Neural crest cell (in vitro differentiated cells): ENCODE measurements at regions not wholly inside any gene's neighbourhood (a gene's known extent, or its start where the extent isn't known, plus 50 kb on each side); places are given as distances from the start of the nearest gene placed in this dataset.
"Not testable (repeated sequence)": the region's sequence is repeated elsewhere in the genome, so short reads cannot be mapped to it uniquely, and the experiment has no call there.

Experiments used
- DNase-seq: peaks from one replicate; pipeline ENCODE4 v3.0.0; 2021; ENCODE audit warnings: low read depth, mixed read lengths, low spot score
- H3K27ac Mint-ChIP-seq: one replicate; pipeline ENCODE4 v1.8.0; 2021; ENCODE audit warnings: mild to moderate bottlenecking, mixed read lengths; ENCODE audit not compliant: unreplicated experiment
- H3K27me3 Mint-ChIP-seq: 2 replicates; pipeline ENCODE4 v1.8.0; 2021; ENCODE audit warnings: low read depth, mild to moderate bottlenecking, mixed read lengths
- H3K36me3 Mint-ChIP-seq: 2 replicates; pipeline ENCODE4 v1.8.0; 2021; ENCODE audit warnings: low read depth, mild to moderate bottlenecking, mixed read lengths
- H3K4me1 Mint-ChIP-seq: 2 replicates; pipeline ENCODE4 v1.8.0; 2021; ENCODE audit warnings: mixed read lengths
- H3K4me3 Mint-ChIP-seq: one replicate; pipeline ENCODE4 v1.8.0; 2021; ENCODE audit warnings: mild to moderate bottlenecking, mixed read lengths
- H3K9me3 Mint-ChIP-seq: 2 replicates; pipeline ENCODE4 v1.8.0; 2021; ENCODE audit warnings: mixed read lengths
- TF ChIP-seq, protein P1 (sequence below): fragments of 200-600 bp; sonication (generic); conservative IDR thresholded peaks from 2 replicates; pipeline ENCODE4 v1.5.0; 2021; ENCODE audit warnings: antibody characterized with exemption, mild to moderate bottlenecking

GRCh38 chr4:32686123-32686522, 1966.0 kb downstream of the PCDH7 start:
- H3K27ac Mint-ChIP-seq, result no peak overlapping the region
- no peak for DNase-seq
- H3K36me3 Mint-ChIP-seq, result no peaks in the 10 kb centered on the region
- no peaks in the 10 kb centered on the region for H3K4me1 Mint-ChIP-seq
- peaks cover 2% of the 10 kb centered on the region for H3K9me3 Mint-ChIP-seq
- no peaks in the 10 kb centered on the region for H3K27me3 Mint-ChIP-seq
- TF ChIP-seq, protein P1, sequence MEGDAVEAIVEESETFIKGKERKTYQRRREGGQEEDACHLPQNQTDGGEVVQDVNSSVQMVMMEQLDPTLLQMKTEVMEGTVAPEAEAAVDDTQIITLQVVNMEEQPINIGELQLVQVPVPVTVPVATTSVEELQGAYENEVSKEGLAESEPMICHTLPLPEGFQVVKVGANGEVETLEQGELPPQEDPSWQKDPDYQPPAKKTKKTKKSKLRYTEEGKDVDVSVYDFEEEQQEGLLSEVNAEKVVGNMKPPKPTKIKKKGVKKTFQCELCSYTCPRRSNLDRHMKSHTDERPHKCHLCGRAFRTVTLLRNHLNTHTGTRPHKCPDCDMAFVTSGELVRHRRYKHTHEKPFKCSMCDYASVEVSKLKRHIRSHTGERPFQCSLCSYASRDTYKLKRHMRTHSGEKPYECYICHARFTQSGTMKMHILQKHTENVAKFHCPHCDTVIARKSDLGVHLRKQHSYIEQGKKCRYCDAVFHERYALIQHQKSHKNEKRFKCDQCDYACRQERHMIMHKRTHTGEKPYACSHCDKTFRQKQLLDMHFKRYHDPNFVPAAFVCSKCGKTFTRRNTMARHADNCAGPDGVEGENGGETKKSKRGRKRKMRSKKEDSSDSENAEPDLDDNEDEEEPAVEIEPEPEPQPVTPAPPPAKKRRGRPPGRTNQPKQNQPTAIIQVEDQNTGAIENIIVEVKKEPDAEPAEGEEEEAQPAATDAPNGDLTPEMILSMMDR, result no peak
- no peak overlapping the region for H3K4me3 Mint-ChIP-seq

GRCh38 chr4:32689518-32689917, 1969.3 kb downstream of the PCDH7 start:
- no peak overlapping the region for H3K27ac Mint-ChIP-seq
- no peaks in the 10 kb centered on the region for H3K27me3 Mint-ChIP-seq
- TF ChIP-seq, protein P1, result no peak
- DNase-seq, result no peak
- peaks cover 6% of the 10 kb centered on the region for H3K9me3 Mint-ChIP-seq
- H3K4me3 Mint-ChIP-seq, result no peak overlapping the region
- no peaks in the 10 kb centered on the region for H3K4me1 Mint-ChIP-seq
- peaks cover 3% of the 10 kb centered on the region for H3K36me3 Mint-ChIP-seq

DNA sequence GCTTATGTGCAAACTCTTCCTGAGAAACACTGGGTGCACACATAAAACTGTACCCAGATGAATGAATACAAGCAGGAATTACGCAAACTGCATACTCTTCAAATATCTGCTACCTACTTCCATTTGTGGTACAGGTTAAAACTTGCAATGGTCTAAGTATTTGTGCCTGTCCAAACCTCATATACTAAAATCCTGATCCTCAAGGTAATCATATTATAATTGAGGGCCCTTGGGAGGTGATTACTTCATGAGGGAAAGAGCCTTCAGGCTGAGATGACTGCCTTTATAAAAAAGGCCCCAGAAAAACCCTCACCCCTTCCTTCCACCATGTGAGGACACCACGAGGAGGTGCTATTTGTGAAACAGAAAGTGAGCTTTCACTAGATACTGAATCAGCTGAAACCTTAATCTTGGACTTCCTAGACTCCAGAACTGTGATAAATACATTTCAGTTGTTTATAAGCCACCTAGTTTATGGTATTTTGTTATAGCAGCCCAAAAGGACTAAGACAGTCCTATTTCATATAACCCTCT, 1977.2 kb downstream of the PCDH7 start:
- Mint-ChIP-seq H3K36me3 (peaks cover 3% of the 10 kb centered on the region), H3K27ac (no peak overlapping the region), H3K4me1 (peaks cover 7% of the 10 kb centered on the region), H3K4me3 (no peak overlapping the region), H3K9me3 (peaks cover 4% of the 10 kb centered on the region), H3K27me3 (no peaks in the 10 kb centered on the region)
- TF ChIP-seq, protein P1, result no peak
- DNase-seq, result no peak

- Mint-ChIP-seq H3K27me3 (no peaks in the 10 kb centered on the region), H3K4me1 (peaks cover 7% of the 10 kb centered on the region), H3K4me3 (no peak overlapping the region), H3K36me3 (no peaks in the 10 kb centered on the region), H3K27ac (no peak overlapping the region), H3K9me3 (no peaks in the 10 kb centered on the region)
- no peak for DNase-seq
- TF ChIP-seq, protein P1, result no peak
These were observed 1980.7 kb downstream of the PCDH7 start for GRCh38 chr4:32700838-32701237.

- TF ChIP-seq, protein P1, result no peak
- no peak overlapping the region for H3K4me3 Mint-ChIP-seq
- H3K9me3 Mint-ChIP-seq, result peaks cover 6% of the 10 kb centered on the region
These were observed 1986.7 kb downstream of the PCDH7 start for GRCh38 chr4:32706893-32707292.

GRCh38 chr4:32716090-32716620, 1996.0 kb downstream of the PCDH7 start:
- not testable (repeated sequence) for H3K27ac Mint-ChIP-seq, H3K27me3 Mint-ChIP-seq, H3K36me3 Mint-ChIP-seq, DNase-seq, H3K4me3 Mint-ChIP-seq, H3K9me3 Mint-ChIP-seq, H3K4me1 Mint-ChIP-seq

More at GRCh38 chr4:32706893-32707292, 1986.7 kb downstream of the PCDH7 start:
- DNase-seq, result no peak
- no peak overlapping the region for H3K27ac Mint-ChIP-seq
- H3K27me3 Mint-ChIP-seq, result no peaks in the 10 kb centered on the region
- no peaks in the 10 kb centered on the region for H3K36me3 Mint-ChIP-seq
- H3K4me1 Mint-ChIP-seq, result no peaks in the 10 kb centered on the region
